A673 (cell line): ENCODE measurements at regions not wholly inside any gene's neighbourhood (a gene's known extent, or its start where the extent isn't known, plus 50 kb on each side); places are given as distances from the start of the nearest gene placed in this dataset.

Experiments used
- BruUV-seq: library from RNA; stranded (reverse); fragments of 400-500 nt; replicated peaks from 2 replicates; lab custom pipeline; 2021; lab: Mats Ljungman, UMichigan
- CTCF ChIA-PET: fragments of 300-600 bp; sonication (Branson Sonifier 250); formaldehyde crosslinking; loops from one replicate; lab custom pipeline; 2022; ENCODE audit warnings: antibody characterized with exemption; lab: Charles Lee
- POLR2A ChIA-PET: fragments of 300-600 bp; sonication (Branson Sonifier 250); formaldehyde crosslinking; loops from one replicate; lab custom pipeline; 2022; ENCODE audit warnings: antibody characterized with exemption; ENCODE audit not compliant: low non-redundant PET; lab: Charles Lee
- DNase-seq: peaks from one replicate; pipeline ENCODE4 v3.0.0-alpha.2; 2015; ENCODE audit warnings: low spot score
- H3K27ac ChIP-seq: fragments of 200-600 bp; sonication (generic); 2 replicates; pipeline ENCODE4 v1.5.1; 2016; ENCODE audit warnings: mixed run types, low read depth, mild to moderate bottlenecking, mixed read lengths, antibody characterized with exemption, low read length; ENCODE audit not compliant: poor library complexity, severe bottlenecking
- H3K27me3 ChIP-seq: fragments of 200-600 bp; sonication (generic); replicated peaks from 2 replicates; pipeline ENCODE4 v1.6.1; 2017; ENCODE audit warnings: mixed run types, low read depth, mild to moderate bottlenecking, mixed read lengths, antibody characterized with exemption, low read length; ENCODE audit not compliant: insufficient read depth, poor library complexity
- H3K36me3 ChIP-seq: fragments of 200-600 bp; sonication (generic); 2 replicates; pipeline ENCODE4 v1.6.1; 2016; ENCODE audit warnings: mixed run types, mild to moderate bottlenecking, mixed read lengths, antibody characterized with exemption, low read length; ENCODE audit not compliant: insufficient read depth, poor library complexity, severe bottlenecking
- H3K4me1 ChIP-seq: fragments of 200-600 bp; sonication (generic); 2 replicates; pipeline ENCODE4 v1.6.1; 2017; ENCODE audit warnings: mixed run types, mild to moderate bottlenecking, mixed read lengths, antibody characterized with exemption, low read length; ENCODE audit not compliant: insufficient read depth, poor library complexity, severe bottlenecking
- H3K4me3 ChIP-seq: fragments of 200-600 bp; sonication (generic); 2 replicates; pipeline ENCODE4 v1.5.1; 2016; ENCODE audit warnings: low read depth, mixed run types, mild to moderate bottlenecking, mixed read lengths, low read length; ENCODE audit not compliant: poor library complexity, severe bottlenecking
- H3K9me3 ChIP-seq: fragments of 200-600 bp; sonication (generic); 2 replicates; pipeline ENCODE4 v1.6.1; 2016; ENCODE audit warnings: mixed run types, low read depth, mild to moderate bottlenecking, mixed read lengths, antibody characterized with exemption, low read length; ENCODE audit not compliant: poor library complexity, severe bottlenecking
- CTCF ChIP-seq: fragments of 300-800, 200-600 bp; sonication (generic); conservative IDR thresholded peaks from 2 replicates; pipeline ENCODE4 v1.5.1; 2017; ENCODE audit warnings: low read depth, mild to moderate bottlenecking, antibody characterized with exemption, low read length, moderate library complexity, mixed read lengths
- EZH2 ChIP-seq: fragments of 200-600 bp; sonication (generic); IDR thresholded peaks from 2 replicates; pipeline ENCODE4 v1.6.1; 2017; ENCODE audit warnings: borderline replicate concordance, low read depth, mild to moderate bottlenecking, mixed read lengths, antibody characterized with exemption, low read length; ENCODE audit not compliant: poor library complexity, severe bottlenecking
- intact Hi-C: fragments of 100-400 bp; cut with micrococcal nuclease; formaldehyde crosslinking; loops from one replicate; pipeline ENCODE4 v1.10.0; 2022; ENCODE audit not compliant: unreplicated experiment

GRCh38 chr15:97841558-97841957, 118.9 kb upstream of the ARRDC4 start:
- BruUV-seq, result no TSS peak
- Histone ChIP-seq H3K9me3 (no peaks in the 10 kb centered on the region), H3K27me3 (no peaks in the 10 kb centered on the region), H3K36me3 (no peaks in the 10 kb centered on the region), H3K27ac (no peak overlapping the region), H3K4me3 (no peak overlapping the region), H3K4me1 (no peaks in the 10 kb centered on the region)
- no peak for DNase-seq
- intact Hi-C loops, result no loop called here
- no peak for TF ChIP-seq CTCF
- TF ChIP-seq EZH2, result no peak
- ChIA-PET CTCF (no interaction called here), POLR2A (no interaction called here)

- no peaks in the 10 kb centered on the region for H3K36me3 ChIP-seq
- no peak for DNase-seq
- intact Hi-C loops, result no loop called here
- TF ChIP-seq CTCF, result peak; percentile 33
- no peak for TF ChIP-seq EZH2
- BruUV-seq, result no TSS peak
- H3K9me3 ChIP-seq, result no peaks in the 10 kb centered on the region
- no peaks in the 10 kb centered on the region for H3K4me1 ChIP-seq
- POLR2A ChIA-PET, result no interaction called here
- H3K27ac ChIP-seq, result no peak overlapping the region
- H3K4me3 ChIP-seq, result no peak overlapping the region
- H3K27me3 ChIP-seq, result no peaks in the 10 kb centered on the region
- CTCF ChIA-PET, result no interaction called here
Observed at GRCh38 chr15:97849183-97849582, 111.3 kb upstream of the ARRDC4 start.

- no peak overlapping the region for H3K4me3 ChIP-seq
- ChIA-PET POLR2A (no interaction called here), CTCF (no interaction called here)
- no peaks in the 10 kb centered on the region for H3K27me3 ChIP-seq
- intact Hi-C loops, result no loop called here
- no peaks in the 10 kb centered on the region for H3K4me1 ChIP-seq
- TF ChIP-seq CTCF, result no peak
- TF ChIP-seq EZH2, result no peak
- no peaks in the 10 kb centered on the region for H3K36me3 ChIP-seq
- no peaks in the 10 kb centered on the region for H3K9me3 ChIP-seq
- BruUV-seq, result no TSS peak
- H3K27ac ChIP-seq, result no peak overlapping the region
- no peak for DNase-seq
Observed at GRCh38 chr15:97858296-97858695, 102.2 kb upstream of the ARRDC4 start.
